ENCODE measurements at regions not wholly inside any gene's neighbourhood (a gene's known extent, or its start where the extent isn't known, plus 50 kb on each side); places are given as distances from the start of the nearest gene placed in this dataset.

GRCh38 chr14:58978343-58978742, 210.1 kb upstream of the DAAM1 start:
- intact Hi-C loops (cut with DNase I): no loop called here
- DNase-seq: peak in 3 of 7 donors; percentile 20 to 54 (median 28)
- Histone ChIP-seq H3K4me3 (no peak overlapping the region), H3K27ac (peak overlapping the region in 1 of 5 donors; percentile 16), H3K27me3 (no peaks in the 10 kb centered on the region), H3K4me1 (replicated peaks in 1 of 2) (no peaks in the 10 kb centered on the region), H3K36me3 (replicated peaks in 1 of 2) (no peaks in the 10 kb centered on the region), H3K9me3 (replicated peaks in 1 of 3) (no peaks in the 10 kb centered on the region)
- TF ChIP-seq POLR2A (IDR thresholded peaks at IDR 0.05): no peak
- TF ChIP-seq CTCF (IDR thresholded peaks at IDR 0.05): no peak
- 59 to 65% (median 63%) methylated on average over 3 to 4 of the region's 4 CpGs for WGBS, 4 donors

GRCh38 chr14:58979325-58979724, 209.1 kb upstream of the DAAM1 start:
- 58 to 80% (median 75%) methylated on average over 6 of the region's 6 CpGs for WGBS, 4 donors
- Histone ChIP-seq H3K27me3 (no peaks in the 10 kb centered on the region), H3K36me3 (replicated peaks in 1 of 2) (no peaks in the 10 kb centered on the region), H3K27ac (peak overlapping the region in 1 of 5 donors; percentile 2), H3K4me3 (no peak overlapping the region), H3K9me3 (replicated peaks in 1 of 3) (no peaks in the 10 kb centered on the region), H3K4me1 (replicated peaks in 1 of 2) (no peaks in the 10 kb centered on the region)
- peak in 1 of 7 donors; percentile 19 for DNase-seq
- TF ChIP-seq CTCF (IDR thresholded peaks at IDR 0.05) (no peak), POLR2A (IDR thresholded peaks at IDR 0.05) (no peak)
- intact Hi-C loops (cut with DNase I): no loop called here

GRCh38 chr14:58981840-58982239, 206.6 kb upstream of the DAAM1 start:
- TF ChIP-seq CTCF (IDR thresholded peaks at IDR 0.05) (no peak), POLR2A (IDR thresholded peaks at IDR 0.05) (no peak)
- H3K4me1 ChIP-seq (replicated peaks in 1 of 2): no peaks in the 10 kb centered on the region
- H3K36me3 ChIP-seq (replicated peaks in 1 of 2): no peaks in the 10 kb centered on the region
- no peak for DNase-seq
- H3K9me3 ChIP-seq (replicated peaks in 1 of 3): no peaks in the 10 kb centered on the region
- no peak overlapping the region for H3K4me3 ChIP-seq
- 85 to 90% (median 88%) methylated on average over 1 of the region's 1 CpG for WGBS, 4 donors
- H3K27me3 ChIP-seq: no peaks in the 10 kb centered on the region
- H3K27ac ChIP-seq: no peak overlapping the region
- intact Hi-C loops (cut with DNase I): no loop called here

GRCh38 chr14:58985786-58986185, 202.7 kb upstream of the DAAM1 start:
- TF ChIP-seq CTCF (IDR thresholded peaks at IDR 0.05) (no peak), POLR2A (IDR thresholded peaks at IDR 0.05) (no peak)
- Histone ChIP-seq H3K36me3 (replicated peaks in 1 of 2) (no peaks in the 10 kb centered on the region), H3K27ac (no peak overlapping the region), H3K27me3 (no peaks in the 10 kb centered on the region), H3K4me1 (replicated peaks in 1 of 2) (no peaks in the 10 kb centered on the region), H3K4me3 (no peak overlapping the region), H3K9me3 (replicated peaks in 1 of 3) (no peaks in the 10 kb centered on the region)
- DNase-seq: no peak
- 77 to 84% (median 83%) methylated on average over 4 of the region's 4 CpGs for WGBS, 4 donors
- intact Hi-C loops (cut with DNase I): no loop called here

All from adrenal gland (tissue), 9 donors.